NCI-H128 (cell line): ENCODE measurements at regions not wholly inside any gene's neighbourhood (a gene's known extent, or its start where the extent isn't known, plus 50 kb on each side); places are given as distances from the start of the nearest gene placed in this dataset.

Source experiments
- DNase-seq: peaks from one replicate; lab custom pipeline; 2025; ENCODE audit not compliant: unreplicated experiment; lab: John Stamatoyannopoulos, UW

DNA sequence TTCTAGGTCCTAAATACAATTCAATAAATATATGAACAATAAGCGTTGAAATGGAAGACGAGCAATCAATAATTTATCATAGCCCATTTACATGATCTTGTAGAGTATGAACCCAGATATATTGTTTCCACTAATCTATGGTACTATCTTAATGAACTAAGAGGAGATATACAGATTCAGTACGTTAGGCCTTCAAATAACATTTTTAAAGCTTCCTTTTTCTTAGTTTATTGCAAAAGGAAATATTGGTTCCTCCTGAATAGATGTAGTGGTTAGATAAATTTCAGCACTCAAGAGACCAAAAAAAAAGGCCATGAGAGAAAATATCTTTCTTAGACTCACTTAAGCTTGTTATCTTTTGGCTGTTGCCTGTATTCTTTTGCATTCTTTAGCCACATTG, 147.5 kb upstream of the PITX2 start:
- DNase-seq, result no peak

DNA sequence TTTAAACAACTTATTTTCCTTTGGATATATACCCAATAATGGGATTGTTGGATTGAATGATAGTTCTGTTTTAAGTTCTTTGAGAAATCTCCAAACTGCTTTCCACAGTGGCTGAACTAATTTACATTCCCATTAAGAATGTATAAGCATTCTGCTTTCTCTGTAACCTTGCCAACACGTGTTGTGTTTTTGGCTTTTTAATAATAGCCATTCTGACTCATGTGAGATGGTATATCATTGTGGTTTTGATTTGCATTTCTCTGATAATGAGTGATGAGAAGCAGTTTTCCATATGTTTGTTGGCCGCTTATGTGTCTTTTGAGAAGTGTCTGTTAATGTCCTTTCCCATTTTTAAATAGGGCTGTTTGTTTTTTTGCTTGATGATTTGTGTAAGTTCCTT, 155.6 kb upstream of the PITX2 start:
- no peak for DNase-seq

DNA sequence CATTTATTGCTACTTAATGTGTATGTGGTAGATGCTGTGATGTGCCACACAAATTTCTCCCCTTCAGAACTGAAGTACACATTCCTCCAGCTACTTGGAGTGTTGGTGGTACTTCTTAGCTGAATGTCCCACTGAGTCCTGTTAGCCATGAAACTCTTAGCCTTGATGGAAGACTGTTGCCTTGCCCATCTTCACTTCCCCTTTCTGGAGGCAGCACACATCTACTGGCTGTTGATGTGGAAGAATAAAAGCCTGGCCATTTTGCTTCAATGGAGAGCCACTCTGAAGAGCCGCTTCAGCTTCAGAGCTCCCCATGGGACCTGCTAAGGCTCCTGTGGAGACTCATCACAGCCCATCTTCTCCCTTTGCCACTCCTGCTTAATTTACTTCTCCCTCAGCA, 157.7 kb upstream of the PITX2 start:
- DNase-seq, result no peak

DNA sequence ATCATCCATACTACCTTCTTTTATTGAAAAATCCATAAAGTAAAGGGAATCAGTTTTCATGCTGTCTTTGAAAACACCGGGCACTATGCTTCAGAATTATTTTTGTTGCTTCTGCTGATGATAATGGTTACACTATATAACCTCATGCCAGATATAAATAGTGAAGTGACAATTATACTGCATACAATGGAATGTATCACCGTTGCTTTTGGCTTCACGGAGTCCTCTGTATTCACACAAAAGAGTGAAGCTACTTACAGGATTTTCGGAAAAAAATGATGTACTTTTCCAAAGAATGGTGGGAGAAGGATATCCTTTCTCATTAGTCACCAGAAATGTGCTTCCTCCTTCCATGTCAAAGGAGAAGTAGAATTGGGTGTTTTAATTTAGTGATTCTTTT, 159.1 kb upstream of the PITX2 start:
- no peak for DNase-seq

DNA sequence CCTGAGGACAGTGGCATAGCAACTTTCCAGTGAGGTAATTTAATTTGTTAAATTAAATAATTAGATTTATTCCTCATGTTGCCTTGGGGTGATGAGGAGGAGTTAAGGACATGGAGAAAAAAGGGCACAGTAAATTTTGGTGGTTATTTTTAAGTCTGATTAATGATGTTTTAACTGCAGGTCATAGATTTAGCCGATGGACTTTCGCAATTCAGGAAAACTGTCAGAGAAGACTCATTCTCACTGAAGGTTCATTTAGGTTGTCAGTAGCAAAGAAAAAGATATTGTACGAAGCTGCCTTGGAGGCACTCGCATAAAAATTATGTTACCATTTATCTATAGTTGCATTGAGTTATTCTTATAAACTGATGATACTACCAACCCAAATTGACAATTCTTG, 164.2 kb upstream of the PITX2 start:
- DNase-seq, result no peak

DNA sequence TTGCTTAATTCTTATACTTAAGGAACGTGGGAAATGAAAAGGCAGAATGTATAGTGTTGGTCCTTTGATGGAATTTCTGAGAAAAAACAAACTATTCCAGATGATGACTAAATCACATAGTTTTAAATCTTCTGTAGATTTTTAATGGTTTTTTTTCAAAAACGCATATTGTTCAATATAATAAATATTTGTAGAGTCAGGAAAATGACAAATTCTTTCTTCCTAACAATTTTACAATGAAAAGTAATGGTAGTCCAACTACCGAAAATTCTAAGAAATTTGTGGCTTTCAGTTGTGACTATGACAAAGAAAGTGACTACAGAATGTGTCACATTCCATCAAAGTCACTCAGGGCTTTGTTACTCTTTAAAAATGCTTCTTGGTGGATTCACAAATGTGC, 164.8 kb upstream of the PITX2 start:
- no peak for DNase-seq

DNA sequence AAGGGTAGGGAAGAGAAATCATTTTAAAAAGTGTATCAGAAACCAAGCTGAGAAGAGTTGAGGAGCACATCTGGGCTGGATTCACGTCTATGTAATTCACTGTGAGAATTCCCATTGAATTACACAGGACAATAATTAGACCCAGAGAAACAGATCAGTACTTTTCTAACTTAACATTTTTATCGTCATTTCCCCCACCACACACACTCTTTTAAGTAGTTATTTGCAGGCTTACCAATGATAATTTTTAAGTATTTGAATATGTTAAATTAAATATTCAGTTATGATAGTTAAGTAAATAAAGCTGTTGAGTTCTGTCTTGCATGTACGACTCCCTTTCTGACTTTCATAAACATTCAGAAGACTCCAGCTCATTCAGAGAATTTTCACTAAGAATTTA, 165.4 kb upstream of the PITX2 start:
- no peak for DNase-seq

DNA sequence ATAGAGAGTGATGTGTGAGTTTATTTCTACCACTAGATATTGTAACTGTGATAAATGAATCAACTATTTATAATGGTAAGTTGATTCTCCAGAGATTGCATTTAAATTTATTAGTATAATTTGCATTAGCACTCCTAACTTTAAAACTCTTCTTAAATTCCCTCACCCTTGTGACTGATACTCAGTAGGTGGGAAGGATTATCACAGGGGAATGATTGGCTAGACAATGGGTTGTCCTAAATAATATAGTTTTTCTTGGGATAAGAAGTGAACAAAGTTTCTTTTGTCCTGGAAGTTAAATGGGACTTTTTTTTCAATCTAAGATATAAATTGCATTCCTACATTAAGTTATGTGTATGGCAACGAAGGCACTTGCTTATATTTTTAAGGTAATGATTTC, 169.2 kb upstream of the PITX2 start:
- no peak for DNase-seq

DNA sequence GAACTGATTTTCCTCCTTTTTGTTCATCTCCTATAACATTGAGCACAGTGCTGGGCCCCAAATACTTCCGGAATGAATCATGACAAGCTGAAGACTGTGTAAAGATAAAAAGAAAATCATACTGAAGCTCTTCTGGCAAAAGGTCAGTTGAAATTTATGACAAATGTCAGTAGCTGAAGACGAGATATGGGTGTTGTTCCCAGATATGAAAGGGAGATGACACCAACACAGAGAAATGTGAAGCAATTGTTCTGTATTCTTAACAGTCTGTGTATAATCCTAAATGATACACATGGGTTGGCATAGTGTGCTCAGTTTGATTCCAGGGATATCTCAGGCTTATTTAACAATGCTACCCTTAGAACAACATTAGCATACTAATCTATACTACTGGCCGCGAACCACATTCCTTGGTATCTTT, 170.5 kb upstream of the PITX2 start:
- no peak for DNase-seq

DNA sequence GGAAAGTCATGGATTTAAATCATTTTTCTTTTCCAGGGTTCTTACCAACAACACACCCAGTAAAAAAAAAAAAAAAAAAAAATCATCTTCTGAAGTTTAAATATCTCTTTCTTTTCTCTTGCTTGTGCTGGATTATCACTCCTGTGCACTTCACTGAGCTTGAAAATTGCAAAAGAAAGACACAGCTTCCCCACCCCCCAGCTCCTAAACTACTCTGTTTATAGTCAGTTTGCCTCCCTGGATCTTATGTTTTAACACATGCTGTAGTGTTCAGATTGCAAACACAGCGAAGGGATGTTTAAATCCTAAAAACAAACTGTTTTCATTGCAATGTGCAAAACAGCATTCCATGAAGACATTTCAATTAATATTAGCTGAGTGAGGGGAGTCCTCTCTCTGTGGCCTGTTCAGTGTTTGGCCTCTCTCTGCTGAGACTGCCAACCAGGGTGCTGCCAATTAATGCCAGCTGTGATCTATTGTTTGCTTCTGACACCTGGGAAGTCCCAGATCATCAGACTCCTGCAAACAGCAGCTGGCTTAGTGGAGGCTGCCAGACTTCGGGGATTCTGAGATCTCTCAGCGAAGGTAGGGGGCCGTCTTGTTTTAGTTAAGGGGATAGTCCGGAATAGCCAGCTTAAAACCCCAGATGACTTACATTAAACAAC, 171.1 kb upstream of the PITX2 start:
- DNase-seq, result no peak

DNA sequence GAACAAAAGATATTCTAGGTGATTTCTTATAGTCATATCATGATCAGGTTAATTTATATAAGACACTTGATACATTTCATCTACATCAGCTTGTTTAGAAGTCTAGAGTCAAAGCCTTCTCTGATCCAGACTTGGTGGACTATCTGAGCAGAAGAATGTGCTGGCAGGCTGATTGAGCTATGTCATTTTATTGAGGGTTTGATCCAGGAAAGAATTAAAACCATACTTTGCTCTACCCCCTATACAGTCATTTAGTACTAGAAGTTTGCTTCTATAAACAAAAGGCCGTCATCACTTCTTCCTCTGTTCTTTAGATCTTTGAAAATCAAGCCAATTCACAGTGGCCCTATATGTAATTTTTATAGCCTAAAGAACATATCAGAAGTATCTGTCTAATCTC, 173.1 kb upstream of the PITX2 start:
- DNase-seq, result no peak

DNA sequence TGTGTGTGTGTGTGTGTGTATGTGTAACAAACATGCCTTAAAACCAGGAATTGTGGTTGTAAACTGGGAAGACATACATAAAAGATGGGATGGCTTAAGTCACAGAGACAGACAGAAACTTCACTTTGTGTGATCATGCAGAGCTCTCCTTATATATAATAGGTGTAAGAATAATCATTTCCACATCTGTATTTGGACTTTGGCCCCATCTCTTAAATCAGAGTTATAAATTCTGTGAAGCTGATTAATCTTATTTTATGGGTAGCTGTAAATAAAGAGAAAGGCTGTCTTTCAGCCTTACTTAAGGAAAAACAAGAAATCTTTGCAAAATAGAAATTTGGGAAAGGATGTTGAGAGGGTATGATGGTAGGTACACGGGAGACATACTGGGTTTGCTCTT, 174.6 kb upstream of the PITX2 start:
- DNase-seq, result no peak

DNA sequence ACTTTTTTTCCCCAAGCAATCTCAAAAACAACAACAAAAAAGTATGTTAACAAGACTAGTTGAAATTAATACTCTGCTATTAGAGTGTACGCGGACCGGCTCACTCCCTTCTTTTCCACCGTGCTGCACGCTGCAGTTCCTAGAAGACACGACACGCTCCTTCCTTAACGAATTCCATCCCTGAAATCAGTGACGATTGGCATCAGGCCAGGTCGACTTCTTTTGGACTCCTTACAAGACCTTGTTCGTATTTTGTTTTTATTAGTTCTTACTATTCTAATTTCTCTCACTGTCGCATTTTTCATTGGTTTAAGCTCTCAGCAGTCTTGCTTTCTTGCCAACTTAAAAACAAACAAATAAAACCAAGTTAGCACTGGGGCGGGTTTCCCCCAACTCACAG, 175.8 kb upstream of the PITX2 start:
- no peak for DNase-seq

DNA sequence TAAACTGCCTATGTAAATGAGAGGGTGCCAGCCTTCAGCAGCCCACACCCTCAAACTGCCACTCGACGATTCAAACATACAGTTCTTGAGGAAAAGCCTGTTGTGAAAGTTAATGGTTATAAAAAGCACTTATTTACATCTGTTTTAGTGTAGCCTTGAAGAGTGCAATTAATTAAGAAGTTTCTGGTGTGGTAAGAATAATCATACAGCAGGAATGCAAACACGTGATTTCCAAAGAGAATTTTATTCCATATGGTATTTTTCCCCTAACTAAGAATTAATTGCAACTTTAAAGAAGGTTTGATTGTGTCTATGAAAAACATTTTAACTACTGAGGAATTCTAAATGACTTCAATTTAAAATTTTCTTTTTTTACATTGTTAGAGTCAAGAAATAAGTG, 176.3 kb upstream of the PITX2 start:
- no peak for DNase-seq

DNA sequence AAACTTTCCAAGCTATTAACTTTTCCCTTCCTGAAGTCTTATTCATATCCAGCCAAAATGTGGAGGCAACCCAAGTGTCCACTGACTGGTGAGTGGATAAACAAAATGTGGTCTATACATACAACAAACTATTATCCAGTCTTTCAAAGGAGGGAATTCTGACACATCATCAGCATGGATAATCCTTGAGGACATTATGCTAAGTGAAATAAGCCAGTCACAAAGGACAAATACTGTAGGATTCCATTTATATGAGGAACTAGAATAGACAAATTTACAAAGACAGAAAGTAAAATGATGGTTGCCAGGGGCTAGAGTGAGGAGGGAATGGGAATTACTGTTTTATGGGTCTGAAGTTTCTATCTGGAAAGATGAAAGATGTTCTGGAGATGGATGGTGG, 178.7 kb upstream of the PITX2 start:
- no peak for DNase-seq

DNA sequence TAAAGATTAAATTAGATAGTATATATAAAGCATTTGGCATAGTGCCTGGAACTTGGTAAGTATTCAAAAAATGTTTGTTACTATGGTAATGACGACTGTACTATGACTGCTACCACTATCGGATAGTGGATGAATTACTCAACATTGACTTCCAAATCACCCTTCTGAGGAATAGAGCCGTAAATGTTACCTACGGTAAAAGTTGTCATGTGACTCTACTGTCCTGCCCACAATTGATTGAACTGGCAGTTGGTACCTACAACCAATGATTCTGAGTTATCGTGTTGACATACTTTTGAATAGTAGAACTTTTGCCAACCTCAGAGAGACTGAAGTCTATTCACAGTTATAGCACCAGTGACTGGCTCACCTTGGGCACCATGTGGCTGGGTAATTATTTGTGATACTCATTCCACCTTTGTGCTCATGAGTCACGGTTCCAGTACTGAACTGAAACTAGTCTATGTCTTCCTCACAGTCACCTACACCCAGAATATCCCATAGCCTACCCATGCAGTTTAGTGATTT, 185.5 kb upstream of the PITX2 start:
- no peak for DNase-seq

DNA sequence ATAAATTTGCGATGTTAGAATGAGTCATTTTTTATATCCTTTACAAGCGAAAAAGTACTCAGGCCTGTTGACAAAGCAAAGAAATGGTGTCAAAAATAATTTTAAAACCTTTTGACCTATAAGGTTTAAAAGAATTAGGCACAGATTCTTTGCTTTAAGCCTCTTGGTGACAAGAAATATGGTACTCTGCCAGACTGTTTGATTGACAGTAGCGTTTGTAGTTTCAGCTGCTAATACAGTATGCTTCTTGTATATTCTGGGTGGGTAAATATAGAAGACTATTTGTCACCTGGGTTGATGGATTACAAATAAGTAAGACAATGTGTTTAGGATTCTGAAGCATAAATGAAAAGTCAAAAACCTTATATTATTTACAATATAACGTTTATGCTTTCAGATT, 193.1 kb upstream of the PITX2 start:
- no peak for DNase-seq

DNA sequence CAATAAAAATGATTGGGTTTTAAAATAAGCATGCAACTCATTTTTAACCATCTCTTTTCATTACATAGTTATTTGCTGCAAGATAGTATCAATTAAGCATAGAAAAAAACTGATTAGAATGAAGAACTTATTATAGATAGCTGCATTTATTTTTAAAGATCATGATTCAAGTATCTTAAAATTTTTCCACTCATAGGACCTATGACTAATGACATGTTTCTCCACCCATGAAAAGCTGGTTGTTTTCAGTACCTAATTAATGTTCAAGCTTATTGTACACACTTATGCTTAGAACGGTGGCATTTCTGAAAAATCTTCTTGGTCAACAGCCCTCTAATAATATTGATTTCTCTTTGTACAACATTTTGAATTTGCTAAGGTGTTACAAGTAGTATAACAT, 193.5 kb upstream of the PITX2 start:
- DNase-seq, result no peak

DNA sequence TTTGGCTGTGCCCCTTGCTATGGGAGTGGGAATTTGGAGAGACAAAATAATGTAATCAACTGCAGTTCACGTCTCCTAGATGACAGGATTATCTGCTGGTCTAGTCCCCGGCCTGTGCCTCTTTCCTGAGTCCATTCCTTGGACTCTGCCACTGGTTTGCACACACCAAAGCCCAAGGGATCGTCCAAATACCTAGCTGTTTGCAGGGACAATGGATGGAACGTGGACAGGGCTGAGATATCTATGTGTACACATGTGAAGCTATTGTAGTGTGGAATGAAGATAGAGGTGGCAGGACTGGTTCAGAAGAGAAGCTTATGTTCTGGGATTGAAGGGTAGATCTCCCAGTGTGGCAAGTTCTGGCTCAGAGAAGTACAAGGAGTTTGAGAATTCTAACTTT, 198.3 kb upstream of the PITX2 start:
- DNase-seq, result no peak

DNA sequence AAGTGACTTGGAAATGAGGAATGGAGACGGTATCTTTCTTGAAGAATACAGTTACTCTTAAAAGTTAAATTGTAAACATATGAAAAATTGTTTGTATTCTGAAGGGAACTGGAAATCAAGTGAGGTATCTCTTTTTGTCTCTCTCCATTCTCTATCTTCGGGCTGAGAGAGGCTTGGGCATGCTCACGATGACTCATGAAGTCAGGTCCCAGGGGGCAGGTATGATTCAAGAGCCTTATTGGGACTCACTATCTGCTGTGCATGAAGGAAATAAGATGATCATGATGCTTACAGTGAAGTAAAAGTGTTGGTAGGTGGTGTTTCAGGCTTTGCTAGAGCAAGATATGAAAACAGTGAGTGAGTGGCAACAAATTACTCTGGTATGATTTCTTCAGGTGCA, 200.4 kb upstream of the PITX2 start:
- DNase-seq, result no peak

DNA sequence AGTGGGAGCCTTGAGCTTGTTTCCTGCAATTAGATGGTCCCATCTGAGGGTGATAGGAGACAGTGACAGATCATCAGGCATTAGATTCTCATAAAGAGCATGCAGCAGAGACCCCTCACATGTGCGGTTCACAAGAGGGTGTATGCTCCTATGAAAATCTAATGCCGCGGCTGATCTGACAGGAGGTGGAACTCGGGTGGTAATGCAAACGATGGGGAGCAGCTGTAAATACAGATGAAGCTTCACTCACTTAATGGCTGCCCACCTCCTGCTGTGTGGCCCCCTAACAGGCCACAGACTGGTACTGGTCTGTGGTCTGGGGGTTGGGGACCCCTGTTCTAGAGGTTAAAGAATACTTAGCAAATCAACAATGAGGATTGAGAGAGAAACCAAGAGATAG, 201.5 kb upstream of the PITX2 start:
- DNase-seq, result no peak

DNA sequence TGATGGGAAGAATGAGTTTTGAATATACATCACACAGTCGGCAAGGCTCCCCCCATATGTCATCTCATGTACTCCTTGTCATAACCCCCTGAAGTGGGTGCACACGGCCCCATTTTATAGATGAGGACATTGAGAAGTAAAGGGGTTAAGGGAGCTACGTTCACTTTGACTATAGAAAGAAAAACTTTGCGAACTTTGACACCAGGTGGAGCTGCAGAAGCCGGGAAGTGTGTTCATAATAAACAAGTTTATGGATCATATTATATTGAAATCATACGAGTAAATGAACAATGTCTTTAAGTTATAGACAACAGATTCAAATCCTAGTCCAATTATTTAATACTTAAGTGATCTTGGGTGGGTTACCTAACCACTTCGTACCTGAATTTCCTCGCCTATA, 203.8 kb upstream of the PITX2 start:
- DNase-seq, result no peak

DNA sequence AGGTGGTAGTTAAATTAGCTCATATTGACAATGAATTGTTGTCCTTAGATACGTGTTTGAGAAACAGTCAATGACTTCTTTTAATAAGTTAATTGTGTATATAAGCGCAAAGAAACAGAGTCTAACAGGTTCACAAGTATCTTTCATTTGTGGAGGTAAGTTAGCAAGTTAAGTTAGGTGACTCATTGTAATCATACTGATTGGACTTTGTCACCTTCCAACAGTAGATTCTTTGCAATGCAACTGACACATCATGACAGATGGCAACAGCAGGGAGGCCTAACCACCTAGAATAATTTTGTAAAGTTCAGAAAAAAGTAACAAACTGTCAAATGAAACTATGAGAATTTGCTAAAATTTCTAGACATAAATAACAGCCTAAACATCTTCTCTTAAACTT, 207.6 kb upstream of the PITX2 start:
- DNase-seq, result no peak
